BJ (cell line): ENCODE measurements at regions not wholly inside any gene's neighbourhood (a gene's known extent, or its start where the extent isn't known, plus 50 kb on each side); places are given as distances from the start of the nearest gene placed in this dataset. TPM values are rescaled to one million over a fixed set of nuclear protein-coding genes. Genes with fewer than 3 reads are reported as not detected.

Experiments
- CTCF ChIA-PET: fragments of 350-600 bp; formaldehyde crosslinking; extraction: SDS; loops from one replicate; lab custom pipeline; 2021; ENCODE audit warnings: antibody characterized with exemption, inconsistent platforms; lab: Yijun Ruan, JAX
- POLR2A ChIA-PET: fragments of 300-600 bp; sonication (Branson Sonifier 250); formaldehyde crosslinking; extraction: SDS; loops from one replicate; lab custom pipeline; 2021; ENCODE audit warnings: antibody characterized with exemption; lab: Charles Lee
- DNase-seq: peaks from one replicate; pipeline ENCODE4 v3.0.0-alpha.2; 2011; ENCODE audit warnings: low read depth
- H3K27me3 ChIP-seq: 2 replicates; pipeline ENCODE4 v1.6.0; 2011; ENCODE audit warnings: low read length; ENCODE audit not compliant: control insufficient read depth, insufficient read depth
- H3K36me3 ChIP-seq: 2 replicates; pipeline ENCODE4 v1.5.1; 2011; ENCODE audit warnings: low read length; ENCODE audit not compliant: control insufficient read depth, insufficient read depth
- H3K4me3 ChIP-seq: 2 replicates; pipeline ENCODE4 v1.5.1; 2011; ENCODE audit warnings: low read depth, mild to moderate bottlenecking, control low read depth, low read length
- CTCF ChIP-seq: IDR thresholded peaks from 2 replicates; pipeline ENCODE4 v1.5.1; 2011; ENCODE audit warnings: low read depth, mild to moderate bottlenecking, control low read depth, inconsistent platforms, low read length, moderate library complexity; ENCODE audit not compliant: insufficient read depth
- small RNA-seq: library from RNA; depleted of rRNA; stranded (forward); fragments of <200 nt; gene quantifications from one replicate; pipeline ENCODE3, GENCODE V24; 2012; ENCODE audit warnings: low replicate concordance, low read depth; ENCODE audit not compliant: insufficient read length

DNA sequence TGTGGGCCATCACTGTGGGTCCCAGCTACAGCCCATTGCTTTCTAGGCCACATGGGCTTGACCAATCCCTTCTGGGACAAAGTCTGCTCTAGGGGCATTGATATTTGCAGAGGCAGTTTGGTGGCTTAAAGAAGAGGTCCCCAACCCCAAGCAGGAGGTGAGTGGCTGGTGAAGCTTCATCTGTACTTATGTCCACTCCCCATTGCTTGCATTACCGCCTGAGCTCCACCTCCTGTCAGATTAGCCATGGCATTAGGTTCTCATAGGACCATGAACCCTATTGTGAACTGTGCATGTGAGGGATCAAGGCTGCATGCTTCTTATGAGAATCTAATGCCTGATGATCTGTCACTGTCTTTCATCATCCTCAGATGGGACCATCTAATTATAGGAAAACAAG is 54.4 kb upstream of the CADM1 start:
- Histone ChIP-seq H3K4me3 (no peak overlapping the region), H3K36me3 (no peaks in the 10 kb centered on the region), H3K27me3 (no peaks in the 10 kb centered on the region)
- POLR2A ChIA-PET = no interaction called here
- CTCF ChIA-PET = no interaction called here
- no peak for TF ChIP-seq CTCF
- DNase-seq = no peak

DNA sequence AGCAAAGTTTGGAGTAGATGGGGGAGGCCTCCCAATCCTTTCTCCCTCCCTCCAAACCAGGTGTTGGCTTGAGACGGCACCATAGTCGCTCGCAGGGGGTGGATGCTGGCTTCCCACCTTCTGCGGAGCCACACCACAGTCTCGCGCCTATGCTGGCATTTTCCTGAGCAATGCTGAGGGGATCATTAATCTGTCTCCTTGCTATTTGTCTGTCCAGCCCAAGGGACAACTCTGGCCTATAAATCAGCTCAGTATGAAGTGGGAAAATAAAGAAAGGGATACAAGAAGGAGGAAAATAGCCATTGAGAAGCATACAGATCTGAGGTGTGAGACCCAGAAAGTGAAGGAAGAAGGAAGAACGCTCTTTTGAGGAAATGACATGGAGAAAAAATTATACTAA is 53.5 kb upstream of the CADM1 start:
- H3K4me3 ChIP-seq = no peak overlapping the region
- POLR2A ChIA-PET = no interaction called here

GRCh38 chr11:115556984-115557383 is 52.8 kb upstream of the CADM1 start:
- DNase-seq = no peak
- Histone ChIP-seq H3K36me3 (no peaks in the 10 kb centered on the region), H3K4me3 (no peak overlapping the region), H3K27me3 (no peaks in the 10 kb centered on the region)
- ChIA-PET POLR2A (no interaction called here), CTCF (no interaction called here)
- no peak for TF ChIP-seq CTCF

More for the DNA sequence above, 53.5 kb upstream of the CADM1 start:
- Histone ChIP-seq H3K27me3 (no peaks in the 10 kb centered on the region), H3K36me3 (no peaks in the 10 kb centered on the region)
- DNase-seq = no peak
- CTCF ChIA-PET = no interaction called here
- TF ChIP-seq CTCF = no peak

- H3K4me3 ChIP-seq = no peak overlapping the region
- no peak for TF ChIP-seq CTCF
- no peak for DNase-seq
- ChIA-PET CTCF (no interaction called here), POLR2A (no interaction called here)
- H3K27me3 ChIP-seq = no peaks in the 10 kb centered on the region
- H3K36me3 ChIP-seq = no peaks in the 10 kb centered on the region
Measured at GRCh38 chr11:115555336-115556090, 51.3 kb upstream of the CADM1 start.

Small RNA genes in the stretch of these regions (small RNA-seq; reads per million reads assigned to genes)
- gene AP000770.2 (not detected), gene RF01210 (not detected), gene RPL12P46 (not detected)
